Kasumi-1 (cell line): ENCODE measurements at regions not wholly inside any gene's neighbourhood (a gene's known extent, or its start where the extent isn't known, plus 50 kb on each side); places are given as distances from the start of the nearest gene placed in this dataset.

ENCODE experiments used
- DNase-seq, 2 experiments: peaks; one replicate each; lab custom pipeline; 2025; lab: John Stamatoyannopoulos, UW

- no peak for DNase-seq
Measured at GRCh38 chr7:84393786-84394185, 199.2 kb upstream of the SEMA3A start.

GRCh38 chr7:84390845-84391244 lies 196.3 kb upstream of the SEMA3A start:
- no peak for DNase-seq

GRCh38 chr7:84389242-84389641 lies 194.7 kb upstream of the SEMA3A start:
- peak in 1 of 2 experiments; percentile 2 for DNase-seq

- no peak for DNase-seq
Measured at GRCh38 chr7:84387595-84387994, 193.0 kb upstream of the SEMA3A start.

- DNase-seq: no peak
Measured at GRCh38 chr7:84384417-84384816, 189.8 kb upstream of the SEMA3A start.

- no peak for DNase-seq
Measured at GRCh38 chr7:84379446-84379845, 184.9 kb upstream of the SEMA3A start.

- DNase-seq: no peak
Measured at GRCh38 chr7:84372712-84373111, 178.1 kb upstream of the SEMA3A start.

- DNase-seq: no peak
Measured at GRCh38 chr7:84372155-84372621, 177.6 kb upstream of the SEMA3A start.

GRCh38 chr7:84370114-84370513 lies 175.5 kb upstream of the SEMA3A start:
- no peak for DNase-seq

- DNase-seq: no peak
Measured at GRCh38 chr7:84368122-84368521, 173.5 kb upstream of the SEMA3A start.

GRCh38 chr7:84364708-84365107 lies 170.1 kb upstream of the SEMA3A start:
- no peak for DNase-seq

GRCh38 chr7:84363741-84364140 lies 169.2 kb upstream of the SEMA3A start:
- no peak for DNase-seq

GRCh38 chr7:84362828-84363227 lies 168.2 kb upstream of the SEMA3A start:
- DNase-seq: no peak

- no peak for DNase-seq
Measured at GRCh38 chr7:84362360-84362759, 167.8 kb upstream of the SEMA3A start.

GRCh38 chr7:84354866-84355265 lies 160.3 kb upstream of the SEMA3A start:
- DNase-seq: no peak

- no peak for DNase-seq
Measured at GRCh38 chr7:84354030-84354429, 159.4 kb upstream of the SEMA3A start.

- DNase-seq: no peak
Measured at GRCh38 chr7:84339306-84339705, 144.7 kb upstream of the SEMA3A start.

GRCh38 chr7:84337429-84337828 lies 142.8 kb upstream of the SEMA3A start:
- no peak for DNase-seq

GRCh38 chr7:84336766-84337165 lies 142.2 kb upstream of the SEMA3A start:
- peak in 1 of 2 experiments; percentile 34 for DNase-seq

GRCh38 chr7:84336303-84336702 lies 141.7 kb upstream of the SEMA3A start:
- peak; percentile 79 to 83 for DNase-seq

GRCh38 chr7:84331616-84332015 lies 137.0 kb upstream of the SEMA3A start:
- DNase-seq: no peak

GRCh38 chr7:84328571-84328970 lies 134.0 kb upstream of the SEMA3A start:
- DNase-seq: no peak

- DNase-seq: no peak
Measured at GRCh38 chr7:84324136-84324630, 129.6 kb upstream of the SEMA3A start.

GRCh38 chr7:84317536-84317935 lies 122.9 kb upstream of the SEMA3A start:
- no peak for DNase-seq

- no peak for DNase-seq
Measured at GRCh38 chr7:84314263-84314662, 119.7 kb upstream of the SEMA3A start.
